ENCODE measurements at regions not wholly inside any gene's neighbourhood (a gene's known extent, or its start where the extent isn't known, plus 50 kb on each side); places are given as distances from the start of the nearest gene placed in this dataset.

- Histone ChIP-seq H4K20me1 (ENCODE audit: insufficient read depth, low read length) (no peaks in the 10 kb centered on the region), H3K9me3 (ENCODE audit: low read length) (no peaks in the 10 kb centered on the region), H3K27ac (ENCODE audit: low read depth, low read length, poor library complexity, severe bottlenecking) (no peak overlapping the region), H3K36me3 (ENCODE audit: insufficient read depth, low read length) (no peaks in the 10 kb centered on the region), H3K4me2 (ENCODE audit: low read length) (no peak overlapping the region), H2AFZ (ENCODE audit: low read length) (no peak overlapping the region), H3K9me2 (ENCODE audit: insufficient read depth, low read length) (no peaks in the 10 kb centered on the region), H3K79me2 (ENCODE audit: insufficient read depth, low read depth, low read length) (no peaks in the 10 kb centered on the region), H3K4me3 (ENCODE audit: low read depth, low read length, poor library complexity, severe bottlenecking) (no peak overlapping the region), H3K4me1 (ENCODE audit: insufficient read depth, low read length, poor library complexity, severe bottlenecking) (no peaks in the 10 kb centered on the region)
- DNase-seq (ENCODE audit: low spot score): no peak
- POLR2A ChIA-PET: interaction anchor here (0.6 kb wide), 2 partner anchors 99 to 1131 kb away, joined by 3 read pairs; partner anchors contain the start of gene CDKAL1
- BruUV-seq (replicated peaks): no TSS peak
- CTCF ChIA-PET (ENCODE audit: unreplicated experiment): no interaction called here
- no peak for TF ChIP-seq EZH2phosphoT487 (IDR thresholded peaks at IDR 0.05; ENCODE audit: borderline replicate concordance, low read depth, low read length)
- TF ChIP-seq CTCF (conservative IDR thresholded peaks at IDR 0.05; ENCODE audit: low read length): no peak
- intact Hi-C loops (cut with micrococcal nuclease; ENCODE audit: unreplicated experiment): loop anchor here (2.0 kb wide), 1 partner anchor 38 kb away; no protein-coding TSS in a partner anchor
Observed at GRCh38 chr6:21665110-21665391, 71.5 kb downstream of the SOX4 start.

- ChIA-PET POLR2A (interaction anchor here (0.6 kb wide), 1 partner anchor 1131 kb away, joined by 3 read pairs; the partner anchor contains the start of gene CDKAL1), CTCF (ENCODE audit: unreplicated experiment) (no interaction called here)
- no peak overlapping the region for H3K4me3 ChIP-seq (ENCODE audit: low read depth, low read length, poor library complexity, severe bottlenecking)
- intact Hi-C loops (cut with micrococcal nuclease; ENCODE audit: unreplicated experiment): loop anchor here (2.0 kb wide), 1 partner anchor 37 kb away; no protein-coding TSS in a partner anchor
- no peaks in the 10 kb centered on the region for H3K79me2 ChIP-seq (ENCODE audit: insufficient read depth, low read depth, low read length)
- no peaks in the 10 kb centered on the region for H3K9me3 ChIP-seq (ENCODE audit: low read length)
- TF ChIP-seq CTCF (conservative IDR thresholded peaks at IDR 0.05; ENCODE audit: low read length): no peak
- TF ChIP-seq EZH2phosphoT487 (IDR thresholded peaks at IDR 0.05; ENCODE audit: borderline replicate concordance, low read depth, low read length): no peak
- H3K27ac ChIP-seq (ENCODE audit: low read depth, low read length, poor library complexity, severe bottlenecking): no peak overlapping the region
- no peaks in the 10 kb centered on the region for H3K9me2 ChIP-seq (ENCODE audit: insufficient read depth, low read length)
- H2AFZ ChIP-seq (ENCODE audit: low read length): no peak overlapping the region
- BruUV-seq (replicated peaks): no TSS peak
- H4K20me1 ChIP-seq (ENCODE audit: insufficient read depth, low read length): no peaks in the 10 kb centered on the region
- no peak for DNase-seq (ENCODE audit: low spot score)
- no peaks in the 10 kb centered on the region for H3K36me3 ChIP-seq (ENCODE audit: insufficient read depth, low read length)
- no peaks in the 10 kb centered on the region for H3K4me1 ChIP-seq (ENCODE audit: insufficient read depth, low read length, poor library complexity, severe bottlenecking)
- H3K4me2 ChIP-seq (ENCODE audit: low read length): no peak overlapping the region
Observed at GRCh38 chr6:21665392-21666200, 72.0 kb downstream of the SOX4 start.

GRCh38 chr6:21666201-21666691, 72.7 kb downstream of the SOX4 start:
- ChIA-PET CTCF (ENCODE audit: unreplicated experiment) (no interaction called here), POLR2A (no interaction called here)
- BruUV-seq (replicated peaks): no TSS peak
- Histone ChIP-seq H3K4me2 (ENCODE audit: low read length) (no peak overlapping the region), H3K9me2 (ENCODE audit: insufficient read depth, low read length) (no peaks in the 10 kb centered on the region), H3K9me3 (ENCODE audit: low read length) (no peaks in the 10 kb centered on the region), H3K36me3 (ENCODE audit: insufficient read depth, low read length) (no peaks in the 10 kb centered on the region), H3K79me2 (ENCODE audit: insufficient read depth, low read depth, low read length) (no peaks in the 10 kb centered on the region), H3K4me3 (ENCODE audit: low read depth, low read length, poor library complexity, severe bottlenecking) (no peak overlapping the region), H3K27ac (ENCODE audit: low read depth, low read length, poor library complexity, severe bottlenecking) (no peak overlapping the region), H3K4me1 (ENCODE audit: insufficient read depth, low read length, poor library complexity, severe bottlenecking) (no peaks in the 10 kb centered on the region), H2AFZ (ENCODE audit: low read length) (no peak overlapping the region), H4K20me1 (ENCODE audit: insufficient read depth, low read length) (no peaks in the 10 kb centered on the region)
- intact Hi-C loops (cut with micrococcal nuclease; ENCODE audit: unreplicated experiment): no loop called here
- TF ChIP-seq CTCF (conservative IDR thresholded peaks at IDR 0.05; ENCODE audit: low read length) (no peak), EZH2phosphoT487 (IDR thresholded peaks at IDR 0.05; ENCODE audit: borderline replicate concordance, low read depth, low read length) (no peak)
- no peak for DNase-seq (ENCODE audit: low spot score)
